Erythroblast (primary cell): ENCODE measurements at regions not wholly inside any gene's neighbourhood (a gene's known extent, or its start where the extent isn't known, plus 50 kb on each side); places are given as distances from the start of the nearest gene placed in this dataset.

Experiments
- GATA1 ChIP-seq: IDR thresholded peaks from 2 replicates; pipeline ENCODE4 v1.6.1; 2011; ENCODE audit warnings: low read depth, mild to moderate bottlenecking, control low read depth, low read length, moderate library complexity
- POLR2A ChIP-seq: IDR thresholded peaks from 2 replicates; pipeline ENCODE4 v1.6.1; 2011; ENCODE audit warnings: mild to moderate bottlenecking, low read length

GRCh38 chr16:86429663-86430062 is 80.7 kb upstream of the FOXF1 start:
- TF ChIP-seq POLR2A (no peak), GATA1 (no peak)
